ENCODE measurements at regions not wholly inside any gene's neighbourhood (a gene's known extent, or its start where the extent isn't known, plus 50 kb on each side); places are given as distances from the start of the nearest gene placed in this dataset.

GRCh38 chr2:8277921-8278571, 403.8 kb upstream of the ID2 start:
- H3K9me3 ChIP-seq: no peaks in the 10 kb centered on the region
- no peak for DNase-seq (ENCODE audit: extremely low spot score)
- peak overlapping the region in 2 of 4 donors; percentile 7 to 34 for H3K27ac ChIP-seq (replicated peaks in 1 of 4)
- no peaks in the 10 kb centered on the region for H3K27me3 ChIP-seq
- intact Hi-C loops (cut with DNase I): no loop called here
- H3K36me3 ChIP-seq: no peaks in the 10 kb centered on the region
- TF ChIP-seq EP300 (IDR thresholded peaks at IDR 0.05) (no peak), CTCF (IDR thresholded peaks at IDR 0.05) (no peak), POLR2A (IDR thresholded peaks at IDR 0.05; ENCODE audit: low read depth) (no peak)
- H3K4me3 ChIP-seq: peak overlapping the region in 1 of 4 donors; percentile 12
- H3K4me1 ChIP-seq: peaks cover 5 to 14% (median 14%) of the 10 kb centered on the region in 4 donors
- 42% methylated on average over 10 of the region's 10 CpGs for WGBS

DNA sequence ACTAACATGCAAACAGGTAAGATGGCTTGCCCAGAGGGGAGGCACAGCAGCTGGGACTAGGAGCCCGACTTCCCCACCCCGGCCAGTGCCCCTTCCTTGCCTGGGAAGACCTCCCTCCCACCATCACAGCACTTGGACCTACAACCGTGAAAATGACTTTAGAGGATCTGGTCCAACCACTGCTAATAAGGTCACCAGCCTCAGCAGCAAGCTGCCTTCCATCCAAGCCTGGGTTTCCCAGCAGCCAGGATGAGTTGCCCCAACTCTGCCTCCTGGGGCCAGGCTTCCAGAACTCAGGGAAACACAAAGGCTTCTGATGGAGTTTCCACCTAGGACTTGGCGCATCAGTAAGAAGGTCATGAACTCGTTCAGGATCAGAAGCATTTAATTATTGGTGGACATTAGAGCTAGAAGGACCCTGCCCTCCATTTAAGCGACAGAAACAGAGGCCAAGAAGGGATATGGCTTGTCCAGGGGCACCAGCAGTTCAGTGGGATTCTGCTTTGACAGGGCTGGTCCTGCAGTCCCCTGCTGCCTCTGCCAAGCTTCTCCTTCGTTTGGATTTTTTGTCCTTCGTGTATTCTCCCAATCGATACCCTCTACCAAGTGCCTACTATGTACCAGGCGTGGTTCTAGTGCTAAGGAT, 403.0 kb upstream of the ID2 start:
- DNase-seq (ENCODE audit: extremely low spot score): no peak

GRCh38 chr2:8279506-8279905, 402.4 kb upstream of the ID2 start:
- no peak for DNase-seq (ENCODE audit: extremely low spot score)
- intact Hi-C loops (cut with DNase I): no loop called here
- H3K9me3 ChIP-seq: no peaks in the 10 kb centered on the region
- TF ChIP-seq CTCF (IDR thresholded peaks at IDR 0.05) (no peak), POLR2AphosphoS5 (IDR thresholded peaks at IDR 0.05) (no peak), POLR2A (IDR thresholded peaks at IDR 0.05; ENCODE audit: low read depth) (no peak), EP300 (IDR thresholded peaks at IDR 0.05) (no peak)
- no peak overlapping the region for H3K4me3 ChIP-seq
- H3K4me1 ChIP-seq: peaks cover 5 to 14% (median 14%) of the 10 kb centered on the region in 4 donors
- H3K27ac ChIP-seq (replicated peaks in 1 of 4): no peak overlapping the region
- 85% methylated on average over 9 of the region's 9 CpGs for WGBS
- H3K27me3 ChIP-seq: no peaks in the 10 kb centered on the region
- H3K36me3 ChIP-seq: no peaks in the 10 kb centered on the region

More for the DNA sequence above, 403.0 kb upstream of the ID2 start:
- WGBS: 84% methylated on average over 9 of the region's 10 CpGs
- TF ChIP-seq POLR2AphosphoS5 (IDR thresholded peaks at IDR 0.05): no peak
- no peak for TF ChIP-seq POLR2A (IDR thresholded peaks at IDR 0.05; ENCODE audit: low read depth)
- no peaks in the 10 kb centered on the region for H3K36me3 ChIP-seq
- peak overlapping the region in 1 of 4 donors; percentile 7 for H3K27ac ChIP-seq (replicated peaks in 1 of 4)
- intact Hi-C loops (cut with DNase I): no loop called here
- no peaks in the 10 kb centered on the region for H3K27me3 ChIP-seq
- H3K9me3 ChIP-seq: no peaks in the 10 kb centered on the region
- H3K4me3 ChIP-seq: no peak overlapping the region
- peaks cover 5 to 14% (median 14%) of the 10 kb centered on the region in 4 donors for H3K4me1 ChIP-seq

GRCh38 chr2:8281234-8281633, 400.6 kb upstream of the ID2 start:
- intact Hi-C loops (cut with DNase I): no loop called here
- Histone ChIP-seq H3K36me3 (no peaks in the 10 kb centered on the region), H3K27ac (replicated peaks in 1 of 4) (no peak overlapping the region), H3K9me3 (no peaks in the 10 kb centered on the region), H3K4me1 (peaks cover 5 to 14% (median 14%) of the 10 kb centered on the region in 4 donors), H3K4me3 (no peak overlapping the region), H3K27me3 (no peaks in the 10 kb centered on the region)
- TF ChIP-seq POLR2A (IDR thresholded peaks at IDR 0.05; ENCODE audit: low read depth): no peak
- TF ChIP-seq POLR2AphosphoS5 (IDR thresholded peaks at IDR 0.05): no peak
- DNase-seq (ENCODE audit: extremely low spot score): no peak
- 95% methylated on average over 4 of the region's 4 CpGs for WGBS

GRCh38 chr2:8281950-8282857, 399.7 kb upstream of the ID2 start:
- Histone ChIP-seq H3K4me3 (no peak overlapping the region), H3K36me3 (no peaks in the 10 kb centered on the region), H3K27ac (replicated peaks in 1 of 4) (no peak overlapping the region), H3K4me1 (peaks cover 5 to 14% (median 14%) of the 10 kb centered on the region in 4 donors), H3K27me3 (no peaks in the 10 kb centered on the region), H3K9me3 (no peaks in the 10 kb centered on the region)
- DNase-seq (ENCODE audit: extremely low spot score): no peak
- intact Hi-C loops (cut with DNase I): no loop called here
- WGBS: 87% methylated on average over 25 of the region's 25 CpGs
- TF ChIP-seq POLR2AphosphoS5 (IDR thresholded peaks at IDR 0.05) (no peak), CTCF (IDR thresholded peaks at IDR 0.05) (no peak), POLR2A (IDR thresholded peaks at IDR 0.05; ENCODE audit: low read depth) (no peak), EP300 (IDR thresholded peaks at IDR 0.05) (no peak)

Measured in esophagus muscularis mucosa (tissue), 4 donors.